Panc1 (cell line): ENCODE measurements at regions not wholly inside any gene's neighbourhood (a gene's known extent, or its start where the extent isn't known, plus 50 kb on each side); places are given as distances from the start of the nearest gene placed in this dataset.

Experiments used
- ATAC-seq: fragments of 200-7000 bp; cut with Tn5 transposase; 2 replicates; pipeline ENCODE4 v1.9.1; 2020; ENCODE audit warnings: mild to moderate bottlenecking, moderate library complexity
- BruUV-seq: library from RNA; stranded (reverse); fragments of 400-500 nt; replicated peaks from 2 replicates; lab custom pipeline; 2021; lab: Mats Ljungman, UMichigan
- CTCF ChIA-PET: fragments of 300-600 bp; sonication (Branson Sonifier 250); formaldehyde crosslinking; loops from one replicate; lab custom pipeline; 2022; ENCODE audit warnings: antibody characterized with exemption; lab: Charles Lee
- POLR2A ChIA-PET: fragments of 300-600 bp; sonication (Branson Sonifier 250); formaldehyde crosslinking; loops from one replicate; lab custom pipeline; 2022; ENCODE audit warnings: antibody characterized with exemption; lab: Charles Lee
- DNase-seq: peaks from one replicate; pipeline ENCODE4 v3.0.0-alpha.2; 2010; ENCODE audit warnings: low read depth, low spot score
- H3K27ac ChIP-seq: 2 replicates; pipeline ENCODE4 v1.5.1; 2011; ENCODE audit warnings: mild to moderate bottlenecking, low read length, inconsistent platforms
- H3K27me3 ChIP-seq: fragments of 200-500 bp; sonication (Bioruptor generic); 2 replicates; pipeline ENCODE4 v1.6.0; 2014; ENCODE audit warnings: low read length, inconsistent platforms; ENCODE audit not compliant: control insufficient read depth, insufficient read depth
- H3K36me3 ChIP-seq: fragments of 200-500 bp; sonication (Bioruptor generic); 2 replicates; pipeline ENCODE4 v1.5.1; 2014; ENCODE audit warnings: inconsistent platforms, mild to moderate bottlenecking, low read length, moderate library complexity; ENCODE audit not compliant: control insufficient read depth, insufficient read depth
- H3K4me1 ChIP-seq: 2 replicates; pipeline ENCODE4 v1.5.1; 2011; ENCODE audit warnings: inconsistent platforms, mild to moderate bottlenecking, low read length, moderate library complexity; ENCODE audit not compliant: control insufficient read depth, insufficient read depth
- H3K4me3 ChIP-seq, 2 experiments: 2 replicates each; pipeline ENCODE4 v1.5.1; 2011 to 2012; ENCODE audit warnings: low read depth in 2 of 2, low read length in 2 of 2, mild to moderate bottlenecking in 2 of 2, inconsistent platforms in 1 of 2, moderate library complexity in 1 of 2
- H3K9me3 ChIP-seq: fragments of 200-500 bp; sonication (Bioruptor generic); 2 replicates; pipeline ENCODE4 v1.5.1; 2014; ENCODE audit warnings: low read depth, mild to moderate bottlenecking, inconsistent platforms, low read length, moderate library complexity; ENCODE audit not compliant: control insufficient read depth, insufficient read depth
- CTCF ChIP-seq: fragments of 450-650 bp; IDR thresholded peaks from 2 replicates; pipeline ENCODE4 v1.5.1; 2017; ENCODE audit warnings: mild to moderate bottlenecking
- POLR2AphosphoS5 ChIP-seq: IDR thresholded peaks from 2 replicates; pipeline ENCODE4 v1.6.1; 2012; ENCODE audit warnings: mild to moderate bottlenecking, low read depth, low read length, moderate library complexity
- REST ChIP-seq, 2 experiments: IDR thresholded peaks; 2 replicates each; pipeline ENCODE4 v1.6.1; 2011 to 2012; ENCODE audit warnings: low read depth in 2 of 2, control low read depth in 1 of 2, low read length in 1 of 2, mild to moderate bottlenecking in 1 of 2, moderate library complexity in 1 of 2; ENCODE audit not compliant: insufficient read depth in 1 of 2
- SIN3A ChIP-seq: IDR thresholded peaks from 2 replicates; pipeline ENCODE4 v1.6.1; 2012; ENCODE audit warnings: low read depth, mild to moderate bottlenecking, low read length, moderate library complexity, borderline replicate concordance; ENCODE audit not compliant: insufficient read depth
- TCF7L2 ChIP-seq: IDR thresholded peaks from 2 replicates; pipeline ENCODE4 v1.6.1; 2011; ENCODE audit warnings: mild to moderate bottlenecking, low read depth, low read length, inconsistent platforms
- in situ Hi-C: cut with HindIII; loops from 2 replicates; pipeline ENCODE4 v1.10.0; 2016; ENCODE audit warnings: low sequenced_read_pairs, low pct_unique_long_range_greater_than_20kb
- intact Hi-C: fragments of 100-400 bp; cut with micrococcal nuclease; formaldehyde crosslinking; loops from one replicate; pipeline ENCODE4 v1.10.0; 2022; ENCODE audit not compliant: unreplicated experiment

GRCh38 chr13:103282571-103283450 is 216.6 kb upstream of the SLC10A2 start:
- Histone ChIP-seq H3K27ac (no peak overlapping the region), H3K4me1 (no peaks in the 10 kb centered on the region), H3K4me3 (no peak overlapping the region), H3K27me3 (no peaks in the 10 kb centered on the region), H3K36me3 (no peaks in the 10 kb centered on the region), H3K9me3 (no peaks in the 10 kb centered on the region)
- DNase-seq (no peak), ATAC-seq (no peak)
- in situ Hi-C loops = no loop called here
- intact Hi-C loops = no loop called here
- POLR2A ChIA-PET = no interaction called here
- BruUV-seq = no TSS peak
- TF ChIP-seq CTCF (no peak), POLR2AphosphoS5 (no peak), TCF7L2 (no peak), SIN3A (no peak), REST (IDR thresholded peaks at IDR 0.05; ENCODE audit: insufficient read depth in 1 of 2, low read depth in 2 of 2, low read length in 1 of 2) (no peak)
- CTCF ChIA-PET = no interaction called here

GRCh38 chr13:103277959-103278694 is 211.9 kb upstream of the SLC10A2 start:
- BruUV-seq = no TSS peak
- no peaks in the 10 kb centered on the region for H3K9me3 ChIP-seq
- in situ Hi-C loops (no loop called here), intact Hi-C loops (no loop called here)
- DNase-seq (no peak), ATAC-seq (no peak)
- no peak for TF ChIP-seq REST (IDR thresholded peaks at IDR 0.05; ENCODE audit: insufficient read depth in 1 of 2, low read depth in 2 of 2, low read length in 1 of 2)
- TF ChIP-seq SIN3A = no peak
- CTCF ChIA-PET = no interaction called here
- H3K4me3 ChIP-seq = no peak overlapping the region
- no peaks in the 10 kb centered on the region for H3K36me3 ChIP-seq
- no peaks in the 10 kb centered on the region for H3K4me1 ChIP-seq
- POLR2A ChIA-PET = no interaction called here
- H3K27ac ChIP-seq = no peak overlapping the region
- no peaks in the 10 kb centered on the region for H3K27me3 ChIP-seq
